HEK293 (cell line): ENCODE measurements at regions not wholly inside any gene's neighbourhood (a gene's known extent, or its start where the extent isn't known, plus 50 kb on each side); places are given as distances from the start of the nearest gene placed in this dataset.

Experiments
- EGR2 ChIP-seq: fragments of 450-650 bp; formaldehyde crosslinking; IDR thresholded peaks from 2 replicates; pipeline ENCODE4 v1.5.1; 2016; ENCODE audit warnings: low read depth, missing biosample characterization, missing genetic modification characterization
- GLIS1 ChIP-seq: fragments of 450-650 bp; formaldehyde crosslinking; IDR thresholded peaks from 2 replicates; pipeline ENCODE4 v1.5.1; 2016; ENCODE audit warnings: missing biosample characterization, missing genetic modification characterization
- GLIS2 ChIP-seq: fragments of 450-650 bp; formaldehyde crosslinking; IDR thresholded peaks from 2 replicates; pipeline ENCODE4 v1.5.1; 2016; ENCODE audit warnings: missing biosample characterization, missing genetic modification characterization
- KLF16 ChIP-seq: fragments of 450-650 bp; formaldehyde crosslinking; IDR thresholded peaks from 2 replicates; pipeline ENCODE4 v1.5.1; 2017; ENCODE audit warnings: missing biosample characterization, missing genetic modification characterization
- KLF8 ChIP-seq: fragments of 450-650 bp; formaldehyde crosslinking; IDR thresholded peaks from 2 replicates; pipeline ENCODE4 v1.5.1; 2016; ENCODE audit warnings: missing biosample characterization, missing genetic modification characterization
- MYNN ChIP-seq: fragments of 450-650 bp; formaldehyde crosslinking; IDR thresholded peaks from 2 replicates; pipeline ENCODE4 v1.5.1; 2016; ENCODE audit warnings: missing biosample characterization, missing genetic modification characterization, borderline replicate concordance
- OSR2 ChIP-seq: fragments of 450-650 bp; formaldehyde crosslinking; IDR thresholded peaks from 2 replicates; pipeline ENCODE4 v1.5.1; 2016; ENCODE audit warnings: missing biosample characterization, missing genetic modification characterization
- SP2 ChIP-seq: fragments of 450-650 bp; formaldehyde crosslinking; IDR thresholded peaks from 2 replicates; pipeline ENCODE4 v1.5.1; 2016; ENCODE audit warnings: missing biosample characterization, missing genetic modification characterization
- SP7 ChIP-seq: fragments of 450-650 bp; formaldehyde crosslinking; IDR thresholded peaks from 2 replicates; pipeline ENCODE4 v1.5.1; 2016; ENCODE audit warnings: missing biosample characterization, missing genetic modification characterization
- TCF7L2 ChIP-seq: IDR thresholded peaks from 2 replicates; pipeline ENCODE4 v1.6.1; 2011; ENCODE audit warnings: low read depth, mild to moderate bottlenecking, inconsistent platforms, low read length, moderate library complexity, borderline replicate concordance
- ZBTB7A ChIP-seq: fragments of 450-650 bp; formaldehyde crosslinking; IDR thresholded peaks from 2 replicates; pipeline ENCODE4 v1.5.1; 2016; ENCODE audit warnings: low read depth, missing biosample characterization, missing genetic modification characterization
- ZFHX2 ChIP-seq: fragments of 450-650 bp; formaldehyde crosslinking; conservative IDR thresholded peaks from 2 replicates; pipeline ENCODE4 v1.5.1; 2016; ENCODE audit warnings: missing biosample characterization, missing genetic modification characterization
- ZNF211 ChIP-seq: fragments of 450-650 bp; formaldehyde crosslinking; IDR thresholded peaks from 2 replicates; pipeline ENCODE4 v1.5.1; 2016; ENCODE audit warnings: low read depth, missing biosample characterization, missing genetic modification characterization
- ZNF214 ChIP-seq: fragments of 450-650 bp; formaldehyde crosslinking; IDR thresholded peaks from 2 replicates; pipeline ENCODE4 v1.5.1; 2017; ENCODE audit warnings: missing biosample characterization, mild to moderate bottlenecking, missing genetic modification characterization, borderline replicate concordance
- ZNF292 ChIP-seq: fragments of 450-650 bp; formaldehyde crosslinking; IDR thresholded peaks from 2 replicates; pipeline ENCODE4 v1.5.1; 2016; ENCODE audit warnings: low read depth, missing biosample characterization, missing genetic modification characterization, borderline replicate concordance
- ZNF335 ChIP-seq: fragments of 450-650 bp; formaldehyde crosslinking; conservative IDR thresholded peaks from 2 replicates; pipeline ENCODE4 v1.5.1; 2016; ENCODE audit warnings: missing biosample characterization, missing genetic modification characterization
- ZNF341 ChIP-seq: fragments of 450-650 bp; formaldehyde crosslinking; IDR thresholded peaks from 2 replicates; pipeline ENCODE4; 2016; ENCODE audit warnings: low read depth, missing biosample characterization, missing genetic modification characterization
- ZNF394 ChIP-seq: fragments of 450-650 bp; formaldehyde crosslinking; IDR thresholded peaks from 2 replicates; pipeline ENCODE4 v1.5.1; 2016; ENCODE audit warnings: missing biosample characterization, missing genetic modification characterization, mild to moderate bottlenecking, moderate library complexity, borderline replicate concordance
- ZNF423 ChIP-seq: fragments of 450-650 bp; formaldehyde crosslinking; IDR thresholded peaks from 2 replicates; pipeline ENCODE4 v1.5.1; 2016; ENCODE audit warnings: missing biosample characterization, missing genetic modification characterization
- ZNF549 ChIP-seq: fragments of 450-650 bp; IDR thresholded peaks from 2 replicates; pipeline ENCODE4 v1.5.1; 2018; ENCODE audit warnings: missing biosample characterization, missing genetic modification characterization, mild to moderate bottlenecking, inconsistent platforms, moderate library complexity
- ZNF561 ChIP-seq: fragments of 450-650 bp; IDR thresholded peaks from 2 replicates; pipeline ENCODE4 v1.5.1; 2018; ENCODE audit warnings: missing biosample characterization, missing genetic modification characterization, borderline replicate concordance
- ZNF600 ChIP-seq: fragments of 450-650 bp; formaldehyde crosslinking; IDR thresholded peaks from 2 replicates; pipeline ENCODE4 v1.5.1; 2016; ENCODE audit warnings: missing biosample characterization, missing genetic modification characterization
- ZNF623 ChIP-seq: fragments of 450-650 bp; formaldehyde crosslinking; IDR thresholded peaks from 2 replicates; pipeline ENCODE4 v1.5.1; 2016; ENCODE audit warnings: missing biosample characterization, missing genetic modification characterization
- ZNF660 ChIP-seq: fragments of 450-650 bp; IDR thresholded peaks from 2 replicates; pipeline ENCODE4 v1.5.1; 2018; ENCODE audit warnings: missing biosample characterization, mild to moderate bottlenecking, missing genetic modification characterization
- ZNF664 ChIP-seq: fragments of 450-650 bp; formaldehyde crosslinking; IDR thresholded peaks from 2 replicates; pipeline ENCODE4 v1.5.1; 2016; ENCODE audit warnings: missing biosample characterization, missing genetic modification characterization
- ZNF670 ChIP-seq: fragments of 450-650 bp; formaldehyde crosslinking; IDR thresholded peaks from 2 replicates; pipeline ENCODE4 v1.5.1; 2016; ENCODE audit warnings: missing biosample characterization, missing genetic modification characterization, low read depth
- ZNF707 ChIP-seq: fragments of 450-650 bp; formaldehyde crosslinking; IDR thresholded peaks from 2 replicates; pipeline ENCODE4 v1.5.1; 2016; ENCODE audit warnings: missing biosample characterization, missing genetic modification characterization
- ZNF76 ChIP-seq: fragments of 450-650 bp; formaldehyde crosslinking; IDR thresholded peaks from 2 replicates; pipeline ENCODE4; 2016; ENCODE audit warnings: low read depth, missing biosample characterization, missing genetic modification characterization, borderline replicate concordance
- ZXDB ChIP-seq: fragments of 450-650 bp; formaldehyde crosslinking; IDR thresholded peaks from 2 replicates; pipeline ENCODE4 v1.5.1; 2016; ENCODE audit warnings: missing biosample characterization, missing genetic modification characterization
- TF ChIP-seq, protein P1 (sequence below): fragments of 450-650 bp; formaldehyde crosslinking; optimal IDR thresholded peaks from 2 replicates; pipeline ENCODE3; 2016; ENCODE audit warnings: missing biosample characterization, mild to moderate bottlenecking, missing genetic modification characterization
- TF ChIP-seq, protein P2 (sequence below): fragments of 450-650 bp; formaldehyde crosslinking; IDR thresholded peaks from 2 replicates; pipeline ENCODE4 v1.5.1; 2016; ENCODE audit warnings: missing biosample characterization, missing genetic modification characterization, borderline replicate concordance
- TF ChIP-seq, protein P3 (sequence below): fragments of 450-650 bp; formaldehyde crosslinking; IDR thresholded peaks from 2 replicates; pipeline ENCODE4 v1.5.0; 2017; ENCODE audit warnings: missing biosample characterization, missing genetic modification characterization, borderline replicate concordance
- TF ChIP-seq, protein P4 (sequence below): sonication (generic); formaldehyde crosslinking; IDR thresholded peaks from 2 replicates; pipeline ENCODE4 v1.8.1; 2022; ENCODE audit warnings: mild to moderate bottlenecking, moderate library complexity, missing genetic modification reagents

DNA sequence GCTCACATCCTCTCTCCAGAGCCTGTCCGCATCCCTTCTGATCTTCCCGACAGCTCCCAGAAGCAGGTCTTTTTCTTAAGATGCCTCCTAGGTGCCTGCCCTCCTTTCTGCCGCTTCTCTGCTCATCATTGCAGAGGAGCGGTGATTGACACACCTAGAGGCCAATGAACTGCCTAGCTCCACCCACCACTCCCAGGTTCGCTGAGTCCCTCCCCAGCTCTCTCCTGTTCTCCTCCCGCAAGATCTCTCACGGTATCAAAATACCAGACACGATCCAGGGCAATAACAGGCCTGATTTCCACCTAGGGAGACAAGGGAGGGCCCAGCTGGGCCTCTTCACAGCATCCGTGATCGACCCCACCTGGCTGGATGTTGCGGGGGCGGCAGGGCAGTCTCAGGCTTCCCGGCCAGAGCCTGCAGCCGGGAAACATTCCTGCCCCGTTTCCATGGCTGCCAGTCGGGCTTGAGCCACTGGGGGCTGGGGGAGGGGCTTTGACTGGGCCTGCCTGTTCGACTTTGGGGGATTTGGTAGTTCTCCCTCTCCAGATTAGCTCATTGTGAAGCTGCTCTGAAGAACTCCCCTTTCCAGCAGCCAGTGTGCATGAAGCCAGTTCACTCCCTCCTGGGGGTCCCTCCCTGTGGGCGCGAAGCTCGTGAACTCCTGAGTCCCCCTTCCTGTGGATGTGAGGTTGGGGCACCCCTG, 373.5 kb downstream of the RPS24 start (continued):
- TF ChIP-seq GLIS1 (tag by site-specific recombination) (peak; percentile 67), OSR2 (no peak), MYNN (tag by site-specific recombination) (peak; percentile 94), ZXDB (tag by site-specific recombination) (peak; percentile 4; the same call in 1 of the 2 replicates), ZNF549 (tag by site-specific recombination) (no peak), KLF8 (tag by site-specific recombination) (no peak; the same call in 1 of the 2 replicates), ZNF707 (tag by site-specific recombination) (no peak), ZNF664 (no peak), ZNF623 (tag by site-specific recombination) (no peak), ZNF214 (tag by site-specific recombination) (no peak), ZNF335 (tag by site-specific recombination) (peak; percentile 84), ZNF76 (peak; percentile 30; the same call in 1 of the 2 replicates), ZNF660 (tag by site-specific recombination) (no peak), TCF7L2 (0 out of 2 replicates have a peak, but pooled peaks have one; percentile 10), ZNF292 (tag by site-specific recombination) (no peak), ZNF394 (tag by site-specific recombination) (peak; percentile 61; the same call in 1 of the 2 replicates), KLF16 (tag by site-specific recombination) (no peak), ZNF341 (tag by site-specific recombination) (peak; percentile 93), ZNF670 (tag by site-specific recombination) (no peak), SP2 (tag by site-specific recombination) (peak; percentile 87), ZNF211 (tag by site-specific recombination) (no peak), ZFHX2 (tag by site-specific recombination) (peak; percentile 74), EGR2 (tag by site-specific recombination) (peak; percentile 52), ZNF600 (tag by site-specific recombination) (peak; percentile 86; the same call in 1 of the 2 replicates), SP7 (tag by site-specific recombination) (peak; percentile 33; the same call in 1 of the 2 replicates), GLIS2 (tag by site-specific recombination) (peak; percentile 68), ZNF423 (tag by site-specific recombination) (peak; percentile 28; the same call in 1 of the 2 replicates), ZBTB7A (tag by site-specific recombination) (no peak), ZNF561 (tag by site-specific recombination) (peak; percentile 93)
- TF ChIP-seq, protein P1, sequence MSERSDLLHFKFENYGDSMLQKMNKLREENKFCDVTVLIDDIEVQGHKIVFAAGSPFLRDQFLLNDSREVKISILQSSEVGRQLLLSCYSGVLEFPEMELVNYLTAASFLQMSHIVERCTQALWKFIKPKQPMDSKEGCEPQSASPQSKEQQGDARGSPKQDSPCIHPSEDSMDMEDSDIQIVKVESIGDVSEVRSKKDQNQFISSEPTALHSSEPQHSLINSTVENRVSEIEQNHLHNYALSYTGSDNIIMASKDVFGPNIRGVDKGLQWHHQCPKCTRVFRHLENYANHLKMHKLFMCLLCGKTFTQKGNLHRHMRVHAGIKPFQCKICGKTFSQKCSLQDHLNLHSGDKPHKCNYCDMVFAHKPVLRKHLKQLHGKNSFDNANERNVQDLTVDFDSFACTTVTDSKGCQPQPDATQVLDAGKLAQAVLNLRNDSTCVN (tag by site-specific recombination), result no peak
- TF ChIP-seq, protein P2, sequence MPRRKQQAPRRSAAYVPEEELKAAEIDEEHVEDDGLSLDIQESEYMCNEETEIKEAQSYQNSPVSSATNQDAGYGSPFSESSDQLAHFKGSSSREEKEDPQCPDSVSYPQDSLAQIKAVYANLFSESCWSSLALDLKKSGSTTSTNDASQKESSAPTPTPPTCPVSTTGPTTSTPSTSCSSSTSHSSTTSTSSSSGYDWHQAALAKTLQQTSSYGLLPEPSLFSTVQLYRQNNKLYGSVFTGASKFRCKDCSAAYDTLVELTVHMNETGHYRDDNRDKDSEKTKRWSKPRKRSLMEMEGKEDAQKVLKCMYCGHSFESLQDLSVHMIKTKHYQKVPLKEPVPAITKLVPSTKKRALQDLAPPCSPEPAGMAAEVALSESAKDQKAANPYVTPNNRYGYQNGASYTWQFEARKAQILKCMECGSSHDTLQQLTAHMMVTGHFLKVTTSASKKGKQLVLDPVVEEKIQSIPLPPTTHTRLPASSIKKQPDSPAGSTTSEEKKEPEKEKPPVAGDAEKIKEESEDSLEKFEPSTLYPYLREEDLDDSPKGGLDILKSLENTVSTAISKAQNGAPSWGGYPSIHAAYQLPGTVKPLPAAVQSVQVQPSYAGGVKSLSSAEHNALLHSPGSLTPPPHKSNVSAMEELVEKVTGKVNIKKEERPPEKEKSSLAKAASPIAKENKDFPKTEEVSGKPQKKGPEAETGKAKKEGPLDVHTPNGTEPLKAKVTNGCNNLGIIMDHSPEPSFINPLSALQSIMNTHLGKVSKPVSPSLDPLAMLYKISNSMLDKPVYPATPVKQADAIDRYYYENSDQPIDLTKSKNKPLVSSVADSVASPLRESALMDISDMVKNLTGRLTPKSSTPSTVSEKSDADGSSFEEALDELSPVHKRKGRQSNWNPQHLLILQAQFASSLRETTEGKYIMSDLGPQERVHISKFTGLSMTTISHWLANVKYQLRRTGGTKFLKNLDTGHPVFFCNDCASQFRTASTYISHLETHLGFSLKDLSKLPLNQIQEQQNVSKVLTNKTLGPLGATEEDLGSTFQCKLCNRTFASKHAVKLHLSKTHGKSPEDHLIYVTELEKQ (tag by site-specific recombination), result no peak
- TF ChIP-seq, protein P3, sequence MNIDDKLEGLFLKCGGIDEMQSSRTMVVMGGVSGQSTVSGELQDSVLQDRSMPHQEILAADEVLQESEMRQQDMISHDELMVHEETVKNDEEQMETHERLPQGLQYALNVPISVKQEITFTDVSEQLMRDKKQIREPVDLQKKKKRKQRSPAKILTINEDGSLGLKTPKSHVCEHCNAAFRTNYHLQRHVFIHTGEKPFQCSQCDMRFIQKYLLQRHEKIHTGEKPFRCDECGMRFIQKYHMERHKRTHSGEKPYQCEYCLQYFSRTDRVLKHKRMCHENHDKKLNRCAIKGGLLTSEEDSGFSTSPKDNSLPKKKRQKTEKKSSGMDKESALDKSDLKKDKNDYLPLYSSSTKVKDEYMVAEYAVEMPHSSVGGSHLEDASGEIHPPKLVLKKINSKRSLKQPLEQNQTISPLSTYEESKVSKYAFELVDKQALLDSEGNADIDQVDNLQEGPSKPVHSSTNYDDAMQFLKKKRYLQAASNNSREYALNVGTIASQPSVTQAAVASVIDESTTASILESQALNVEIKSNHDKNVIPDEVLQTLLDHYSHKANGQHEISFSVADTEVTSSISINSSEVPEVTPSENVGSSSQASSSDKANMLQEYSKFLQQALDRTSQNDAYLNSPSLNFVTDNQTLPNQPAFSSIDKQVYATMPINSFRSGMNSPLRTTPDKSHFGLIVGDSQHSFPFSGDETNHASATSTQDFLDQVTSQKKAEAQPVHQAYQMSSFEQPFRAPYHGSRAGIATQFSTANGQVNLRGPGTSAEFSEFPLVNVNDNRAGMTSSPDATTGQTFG, result no peak
- TF ChIP-seq, protein P4, sequence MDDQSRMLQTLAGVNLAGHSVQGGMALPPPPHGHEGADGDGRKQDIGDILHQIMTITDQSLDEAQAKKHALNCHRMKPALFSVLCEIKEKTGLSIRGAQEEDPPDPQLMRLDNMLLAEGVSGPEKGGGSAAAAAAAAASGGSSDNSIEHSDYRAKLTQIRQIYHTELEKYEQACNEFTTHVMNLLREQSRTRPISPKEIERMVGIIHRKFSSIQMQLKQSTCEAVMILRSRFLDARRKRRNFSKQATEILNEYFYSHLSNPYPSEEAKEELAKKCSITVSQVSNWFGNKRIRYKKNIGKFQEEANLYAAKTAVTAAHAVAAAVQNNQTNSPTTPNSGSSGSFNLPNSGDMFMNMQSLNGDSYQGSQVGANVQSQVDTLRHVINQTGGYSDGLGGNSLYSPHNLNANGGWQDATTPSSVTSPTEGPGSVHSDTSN (CRISPR knock-in tag), result peak; percentile 95
